ENCODE measurements at regions not wholly inside any gene's neighbourhood (a gene's known extent, or its start where the extent isn't known, plus 50 kb on each side); places are given as distances from the start of the nearest gene placed in this dataset.
"Not testable (repeated sequence)": the region's sequence is repeated elsewhere in the genome, so short reads cannot be mapped to it uniquely, and the experiment has no call there.

- not testable (repeated sequence) for TF ChIP-seq HMGXB4 (CRISPR knock-in tag; IDR thresholded peaks at IDR 0.05); CTCF (IDR thresholded peaks at IDR 0.05); MAX (CRISPR knock-in tag; IDR thresholded peaks at IDR 0.05); MYBL2 (CRISPR knock-in tag; IDR thresholded peaks at IDR 0.05); PREB (CRISPR knock-in tag; IDR thresholded peaks at IDR 0.05; ENCODE audit: borderline replicate concordance); USF2 (CRISPR knock-in tag; IDR thresholded peaks at IDR 0.05); ZNF671 (CRISPR knock-in tag; IDR thresholded peaks at IDR 0.05); ATF3 (CRISPR knock-in tag; conservative IDR thresholded peaks at IDR 0.05)
Measured at GRCh38 chr6:60571293-60572016, 1714.6 kb downstream of the KHDRBS2 start.
